GM21825 (cell line): ENCODE measurements at regions not wholly inside any gene's neighbourhood (a gene's known extent, or its start where the extent isn't known, plus 50 kb on each side); places are given as distances from the start of the nearest gene placed in this dataset.
"Not testable (repeated sequence)": the region's sequence is repeated elsewhere in the genome, so short reads cannot be mapped to it uniquely, and the experiment has no call there.

Experiments
- ATAC-seq: cut with Tn5 transposase; IDR thresholded peaks from one replicate; pipeline ENCODE4 v1.9.1; 2021; ENCODE audit warnings: mild to moderate bottlenecking, moderate library complexity; ENCODE audit not compliant: unreplicated experiment

DNA sequence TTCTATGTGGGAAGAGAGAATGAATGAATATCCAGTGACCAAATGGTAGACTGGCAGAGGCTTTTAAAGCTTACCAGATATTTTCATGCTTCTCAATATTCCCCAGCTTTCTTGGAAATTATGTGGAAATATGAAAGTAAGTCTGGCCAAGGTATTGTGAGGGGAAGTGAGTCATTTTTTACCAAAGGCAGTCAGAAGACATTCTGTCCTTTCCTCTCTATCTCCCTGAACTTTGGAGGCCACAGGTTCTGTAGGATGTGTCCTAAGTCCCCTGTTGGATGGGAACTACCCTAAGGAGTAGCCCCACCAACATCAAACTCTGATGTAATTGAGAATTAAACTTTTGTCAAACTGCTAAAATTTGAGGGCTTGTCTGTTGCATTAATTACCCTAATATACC lies 593.8 kb upstream of the NRSN1 start:
- no peak for ATAC-seq

DNA sequence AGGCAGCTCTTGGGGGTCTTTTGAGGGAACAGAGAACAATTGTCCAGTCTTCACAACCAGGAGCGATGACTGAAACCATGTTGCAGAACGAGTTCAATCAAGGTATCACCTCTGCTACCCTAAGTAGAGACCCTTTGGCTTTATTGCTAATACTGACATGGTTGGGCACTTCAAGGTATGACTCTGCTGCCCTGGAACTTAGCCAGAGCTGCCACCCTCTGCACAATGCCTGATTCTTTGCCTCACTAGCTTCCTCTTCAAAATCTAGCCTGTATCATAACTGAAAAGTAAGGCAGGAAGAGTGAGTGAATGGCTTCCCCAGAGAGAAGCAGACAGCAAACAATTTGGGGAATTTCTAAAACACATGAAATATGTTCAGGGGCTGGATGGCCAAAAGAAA lies 592.7 kb upstream of the NRSN1 start:
- no peak for ATAC-seq

GRCh38 chr6:23533944-23534343 lies 592.1 kb upstream of the NRSN1 start:
- no peak for ATAC-seq

GRCh38 chr6:23534351-23534750 lies 591.7 kb upstream of the NRSN1 start:
- no peak for ATAC-seq

- ATAC-seq = no peak
Observed at GRCh38 chr6:23535101-23535500, 590.9 kb upstream of the NRSN1 start.

DNA sequence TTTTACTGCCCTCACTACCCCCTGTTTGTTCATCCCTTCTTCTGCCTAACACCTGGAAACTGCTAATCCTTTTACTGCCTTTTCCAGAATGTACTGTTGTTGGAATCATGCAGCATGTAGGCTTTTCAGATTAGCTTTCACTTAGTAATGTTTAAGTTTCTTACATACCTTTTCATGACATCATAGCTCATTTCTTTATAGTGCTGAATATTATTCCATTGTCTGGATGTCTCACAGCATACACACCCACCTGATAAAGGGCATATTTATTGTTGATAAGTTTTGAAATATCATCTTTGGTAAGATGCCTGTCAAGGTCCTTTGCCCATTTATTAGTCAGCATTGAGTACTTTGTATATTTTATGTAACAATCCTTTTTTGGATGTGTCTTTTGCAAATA lies 588.2 kb upstream of the NRSN1 start:
- ATAC-seq = no peak

- ATAC-seq = no peak
Observed at GRCh38 chr6:23547851-23548250, 578.2 kb upstream of the NRSN1 start.

- ATAC-seq = not testable (repeated sequence)
Observed at GRCh38 chr6:23554953-23555352, 571.1 kb upstream of the NRSN1 start.

DNA sequence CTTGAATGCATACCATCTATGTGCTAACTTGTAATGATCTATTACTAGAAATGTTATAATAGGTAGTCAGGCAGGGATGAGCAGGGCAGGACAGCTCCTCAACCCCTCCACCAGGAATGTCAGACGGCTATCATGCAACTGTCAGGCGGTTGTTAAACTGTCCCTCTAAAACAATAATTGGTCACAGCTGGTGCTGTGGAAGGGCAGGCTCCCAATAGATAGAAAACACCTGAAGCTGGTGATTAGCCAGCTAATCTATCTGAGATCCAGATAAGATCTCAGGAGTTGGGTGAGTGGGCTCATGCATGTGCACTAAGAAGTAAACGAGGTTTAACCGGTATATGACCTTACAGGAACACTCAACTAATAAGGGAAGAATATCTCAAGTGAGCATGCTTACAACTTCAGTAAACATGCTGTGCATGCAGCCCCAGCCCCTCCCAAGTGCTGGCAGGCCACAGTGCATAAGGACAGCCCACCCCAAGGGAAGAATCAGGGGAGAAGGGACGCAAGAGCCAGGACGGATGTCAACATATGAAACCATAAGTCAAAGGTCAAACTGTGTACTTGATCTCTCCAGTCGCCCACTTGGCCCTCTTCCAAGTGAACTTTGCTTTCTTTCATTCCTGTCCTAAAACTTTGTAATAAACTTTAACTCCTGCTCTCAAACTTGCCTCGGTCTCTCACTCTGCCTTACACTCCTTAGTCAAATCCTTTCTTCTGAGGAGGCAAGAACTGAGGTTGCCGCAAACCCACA lies 566.2 kb upstream of the NRSN1 start:
- ATAC-seq = no peak

GRCh38 chr6:23561732-23562131 lies 564.3 kb upstream of the NRSN1 start:
- ATAC-seq = no peak

GRCh38 chr6:23562554-23562953 lies 563.5 kb upstream of the NRSN1 start:
- ATAC-seq = no peak

DNA sequence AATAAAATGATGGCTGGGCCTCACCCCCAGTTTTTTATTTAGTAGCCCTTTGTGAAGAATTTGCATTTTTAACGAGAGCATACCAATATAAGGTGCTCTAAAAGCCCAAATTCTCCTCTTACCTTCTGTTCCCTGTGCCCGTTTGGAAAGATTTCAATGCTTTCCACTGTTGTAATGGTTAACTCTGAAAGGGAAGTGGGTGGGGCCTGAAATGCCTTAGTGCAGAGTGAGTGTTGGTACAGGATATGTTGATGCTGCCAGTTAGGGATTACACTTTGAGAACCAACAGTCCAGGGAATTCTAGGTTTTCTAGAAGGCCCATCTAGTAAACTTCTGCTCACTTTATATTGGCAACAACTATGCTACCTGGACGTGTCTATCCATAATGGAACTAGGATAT lies 562.7 kb upstream of the NRSN1 start:
- no peak for ATAC-seq

GRCh38 chr6:23566418-23566817 lies 559.6 kb upstream of the NRSN1 start:
- ATAC-seq = no peak

DNA sequence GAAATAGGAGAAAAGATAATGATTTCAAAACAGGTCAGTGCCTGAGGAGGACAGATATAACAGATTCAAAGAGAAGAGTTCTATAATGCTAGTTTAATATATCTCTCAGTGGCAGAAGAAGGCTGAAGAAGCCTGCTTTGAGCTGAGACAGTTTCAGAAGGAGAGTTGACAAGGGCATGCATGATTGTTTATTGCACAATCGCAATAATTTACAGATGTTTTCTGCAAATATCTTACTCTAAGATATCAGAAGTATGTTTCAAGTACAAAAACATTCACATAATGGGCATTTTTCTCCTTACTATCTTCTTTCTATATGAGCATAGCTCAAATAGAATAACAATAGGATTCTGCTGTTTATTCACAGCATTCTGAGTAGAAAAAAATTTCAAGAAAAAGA lies 557.7 kb upstream of the NRSN1 start:
- no peak for ATAC-seq

GRCh38 chr6:23584134-23584763 lies 541.8 kb upstream of the NRSN1 start:
- ATAC-seq = no peak

GRCh38 chr6:23587582-23587981 lies 538.4 kb upstream of the NRSN1 start:
- ATAC-seq = no peak

DNA sequence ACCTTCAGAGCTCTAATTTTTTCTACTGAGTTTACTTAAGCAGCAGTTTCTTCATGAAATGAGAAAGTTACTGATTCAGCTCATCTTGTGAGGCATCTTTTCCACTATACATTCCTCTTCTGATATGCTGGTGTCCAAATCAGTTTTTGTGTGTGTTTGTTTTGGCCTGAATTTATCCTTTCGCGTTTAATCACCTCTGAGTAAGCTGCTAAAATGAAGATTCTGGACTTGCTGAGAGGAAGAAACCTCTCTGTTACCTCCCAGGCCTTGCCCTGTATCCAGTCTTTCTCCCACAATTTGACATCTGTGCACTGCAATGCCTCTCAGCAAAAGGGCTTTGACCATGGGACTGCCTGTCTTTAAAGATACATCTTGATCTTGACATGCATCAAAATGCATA lies 536.2 kb upstream of the NRSN1 start:
- no peak for ATAC-seq

DNA sequence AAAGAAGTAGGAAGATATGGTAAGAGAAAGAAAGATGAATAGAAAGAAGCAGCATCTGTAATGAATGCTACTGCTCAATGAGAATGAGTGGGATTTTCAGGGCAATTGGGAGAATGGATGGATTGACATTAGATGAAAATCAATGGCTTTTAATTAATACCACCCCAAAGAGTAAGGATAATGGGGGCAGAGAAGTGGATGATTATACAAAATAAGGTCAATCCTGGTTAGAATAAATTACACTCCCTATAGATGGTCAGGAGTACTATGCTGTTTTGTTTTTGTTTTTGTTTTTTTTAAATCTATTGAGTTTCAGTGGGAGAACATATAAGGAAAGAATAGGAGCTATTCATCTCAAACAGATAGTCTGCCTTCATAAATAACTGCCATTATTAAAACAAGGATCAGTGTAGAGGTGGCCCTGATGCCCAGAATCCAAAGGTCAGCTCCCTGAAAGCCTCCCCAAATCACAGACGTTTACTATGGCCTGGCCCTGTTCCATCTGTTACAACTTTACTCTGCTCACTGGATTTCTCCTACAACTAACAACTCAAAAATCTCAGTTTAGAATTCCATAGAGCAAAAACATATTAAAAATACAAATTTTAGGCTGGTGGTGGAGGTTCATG lies 535.4 kb upstream of the NRSN1 start:
- ATAC-seq = no peak

DNA sequence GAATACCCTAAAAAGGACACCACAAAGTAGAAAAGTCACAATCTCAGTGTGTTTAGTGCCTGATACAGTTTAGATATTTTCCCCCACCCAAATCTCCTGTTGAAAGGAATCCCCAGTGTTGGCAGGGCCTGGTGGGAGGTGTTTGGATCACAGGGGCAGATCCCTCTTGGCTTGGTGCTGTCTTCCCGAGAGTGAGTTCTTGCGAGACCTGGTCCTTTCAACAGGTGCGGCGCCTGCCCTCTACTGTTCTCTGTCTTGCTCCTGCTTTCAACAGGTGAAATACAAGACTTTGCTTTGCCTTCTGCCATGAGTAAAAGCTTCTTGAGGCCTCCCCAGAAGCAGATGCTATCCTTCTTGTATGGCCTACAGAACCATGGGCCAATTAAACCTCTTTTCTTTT lies 534.3 kb upstream of the NRSN1 start:
- no peak for ATAC-seq

DNA sequence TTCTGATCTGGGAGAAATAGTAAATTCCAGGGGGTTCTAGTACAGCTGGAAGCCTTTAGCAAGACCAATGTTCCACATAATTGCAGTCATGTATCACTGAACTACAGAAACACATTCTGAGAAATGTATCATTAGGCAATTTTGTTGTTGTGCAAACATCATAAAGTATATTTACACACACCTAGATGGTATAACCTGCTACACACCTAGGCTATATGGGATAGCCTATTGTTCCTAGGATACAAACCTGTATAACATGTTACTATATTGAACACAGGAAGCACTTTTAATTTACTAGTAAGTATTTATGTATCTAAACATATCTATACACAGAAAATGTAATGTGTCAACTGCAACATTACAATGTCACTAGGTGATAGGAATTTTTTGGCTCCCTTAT lies 525.9 kb upstream of the NRSN1 start:
- no peak for ATAC-seq

- ATAC-seq = no peak
Observed at GRCh38 chr6:23601811-23602345, 524.1 kb upstream of the NRSN1 start.

DNA sequence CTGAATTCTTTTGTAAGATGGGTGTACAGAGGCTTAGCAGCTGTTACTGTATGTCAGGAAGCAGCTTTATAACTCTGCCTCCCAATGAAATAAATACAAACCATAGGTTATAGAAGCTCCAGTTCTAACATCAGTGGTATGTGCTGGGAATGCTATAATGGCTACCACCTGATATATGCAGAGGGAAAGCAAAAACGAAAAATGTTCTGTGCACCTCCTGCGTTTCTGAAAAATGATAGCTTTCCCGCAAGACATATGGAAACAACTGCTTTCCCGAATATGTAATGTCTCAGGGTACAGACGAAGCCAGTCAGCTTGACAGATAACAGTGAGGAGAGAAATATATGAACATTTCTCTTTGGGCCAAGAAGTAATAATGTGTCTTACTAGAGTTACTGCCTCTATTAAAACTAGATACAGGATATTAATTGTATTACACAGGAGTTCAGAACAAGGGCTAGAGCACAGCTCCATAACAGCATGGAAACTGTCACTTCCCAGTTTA lies 517.0 kb upstream of the NRSN1 start:
- no peak for ATAC-seq
